ENCODE measurements at regions not wholly inside any gene's neighbourhood (a gene's known extent, or its start where the extent isn't known, plus 50 kb on each side); places are given as distances from the start of the nearest gene placed in this dataset.

DNA sequence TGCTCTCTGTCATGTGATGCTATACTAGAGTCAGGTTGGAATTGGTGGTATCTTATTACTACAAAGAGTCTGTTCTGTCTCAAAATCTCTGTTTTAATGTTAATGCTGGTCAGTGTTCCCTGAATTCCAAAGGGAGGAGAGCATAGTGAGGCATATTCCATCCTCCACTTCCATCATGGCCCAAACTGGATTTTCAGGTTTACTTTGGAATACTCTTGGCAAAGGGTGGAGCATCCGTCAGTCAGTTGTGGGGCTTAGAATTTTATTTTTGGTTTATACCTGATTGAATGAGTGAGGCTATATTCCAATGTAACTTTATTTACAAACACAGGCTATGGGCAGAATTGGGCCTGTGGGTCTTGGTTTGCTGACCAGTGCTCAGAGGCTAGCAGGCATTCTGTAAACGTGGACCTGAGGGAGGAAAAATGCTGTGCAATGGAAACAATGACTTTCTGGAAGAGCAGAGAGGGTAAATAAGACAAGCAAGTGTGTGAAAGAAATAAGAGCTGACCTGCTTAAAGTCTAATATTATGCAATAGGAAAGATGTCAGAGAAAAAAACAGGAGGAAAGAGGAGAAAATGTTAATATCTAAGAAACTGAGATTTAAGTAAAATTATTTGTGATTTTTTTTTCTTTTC lies 106.2 kb upstream of the CLINT1 start:
- TF ChIP-seq, protein P1, sequence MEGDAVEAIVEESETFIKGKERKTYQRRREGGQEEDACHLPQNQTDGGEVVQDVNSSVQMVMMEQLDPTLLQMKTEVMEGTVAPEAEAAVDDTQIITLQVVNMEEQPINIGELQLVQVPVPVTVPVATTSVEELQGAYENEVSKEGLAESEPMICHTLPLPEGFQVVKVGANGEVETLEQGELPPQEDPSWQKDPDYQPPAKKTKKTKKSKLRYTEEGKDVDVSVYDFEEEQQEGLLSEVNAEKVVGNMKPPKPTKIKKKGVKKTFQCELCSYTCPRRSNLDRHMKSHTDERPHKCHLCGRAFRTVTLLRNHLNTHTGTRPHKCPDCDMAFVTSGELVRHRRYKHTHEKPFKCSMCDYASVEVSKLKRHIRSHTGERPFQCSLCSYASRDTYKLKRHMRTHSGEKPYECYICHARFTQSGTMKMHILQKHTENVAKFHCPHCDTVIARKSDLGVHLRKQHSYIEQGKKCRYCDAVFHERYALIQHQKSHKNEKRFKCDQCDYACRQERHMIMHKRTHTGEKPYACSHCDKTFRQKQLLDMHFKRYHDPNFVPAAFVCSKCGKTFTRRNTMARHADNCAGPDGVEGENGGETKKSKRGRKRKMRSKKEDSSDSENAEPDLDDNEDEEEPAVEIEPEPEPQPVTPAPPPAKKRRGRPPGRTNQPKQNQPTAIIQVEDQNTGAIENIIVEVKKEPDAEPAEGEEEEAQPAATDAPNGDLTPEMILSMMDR (IDR thresholded peaks at IDR 0.05), result no peak
- no peak for TF ChIP-seq SMAD3 (CRISPR knock-in tag; IDR thresholded peaks at IDR 0.05; ENCODE audit: borderline replicate concordance)

Measured in WTC11 (cell line).